SK-N-SH treated with all-trans-retinoic acid at 6 μM for 48 hours (cell line): ENCODE measurements at regions not wholly inside any gene's neighbourhood (a gene's known extent, or its start where the extent isn't known, plus 50 kb on each side); places are given as distances from the start of the nearest gene placed in this dataset.

Experiments used
- ATAC-seq: fragments of 200-7000 bp; cut with Tn5 transposase; 3 replicates; pipeline ENCODE4 v1.9.1; 2020; ENCODE audit warnings: mild to moderate bottlenecking, moderate library complexity
- BACH2 ChIP-seq: fragments of 250-450 bp; sonication (Bioruptor Pico); IDR thresholded peaks from 2 replicates; pipeline ENCODE4 v1.9.0; 2021; ENCODE audit warnings: mild to moderate bottlenecking, borderline replicate concordance
- CSDC2 ChIP-seq: fragments of 250-450 bp; sonication (Bioruptor Pico); IDR thresholded peaks from 2 replicates; pipeline ENCODE4 v1.5.0; 2020; ENCODE audit warnings: mild to moderate bottlenecking, moderate library complexity
- ESRRG ChIP-seq: fragments of 250-450 bp; sonication (Bioruptor Pico); IDR thresholded peaks from 2 replicates; pipeline ENCODE4 v1.6.1; 2021; ENCODE audit warnings: mild to moderate bottlenecking
- GLIS3 ChIP-seq: fragments of 250-450 bp; sonication (Bioruptor Pico); IDR thresholded peaks from 2 replicates; pipeline ENCODE4 v1.5.0; 2020; ENCODE audit warnings: mild to moderate bottlenecking, moderate library complexity
- OSR1 ChIP-seq: fragments of 250-450 bp; sonication (Bioruptor Pico); IDR thresholded peaks from 2 replicates; pipeline ENCODE4 v1.8.0; 2022; ENCODE audit warnings: moderate library complexity, mild to moderate bottlenecking, inconsistent platforms
- PPARA ChIP-seq: fragments of 250-450 bp; sonication (Bioruptor Pico); IDR thresholded peaks from 2 replicates; pipeline ENCODE4 v1.5.0; 2020; ENCODE audit warnings: mild to moderate bottlenecking, borderline replicate concordance
- RARB ChIP-seq: fragments of 250-450 bp; sonication (Bioruptor Pico); IDR thresholded peaks from 2 replicates; pipeline ENCODE4 v1.8.0; 2021; ENCODE audit warnings: mild to moderate bottlenecking, moderate library complexity
- SNAI2 ChIP-seq: fragments of 250-450 bp; sonication (Bioruptor Pico); IDR thresholded peaks from 2 replicates; pipeline ENCODE4 v1.5.0; 2020; ENCODE audit warnings: mild to moderate bottlenecking, moderate library complexity
- TCF4 ChIP-seq: fragments of 250-450 bp; sonication (Bioruptor Pico); IDR thresholded peaks from 2 replicates; pipeline ENCODE4 v1.8.0; 2021; ENCODE audit warnings: mild to moderate bottlenecking, moderate library complexity, borderline replicate concordance
- TOX ChIP-seq: fragments of 250-450 bp; sonication (Bioruptor Pico); IDR thresholded peaks from 2 replicates; pipeline ENCODE4 v1.8.0; 2021; ENCODE audit warnings: mild to moderate bottlenecking, moderate library complexity, borderline replicate concordance
- ZC3H10 ChIP-seq: fragments of 250-450 bp; sonication (Bioruptor Pico); IDR thresholded peaks from 2 replicates; pipeline ENCODE4 v1.5.1; 2021; ENCODE audit warnings: mild to moderate bottlenecking, moderate library complexity
- ZFP3 ChIP-seq: fragments of 250-450 bp; sonication (Bioruptor Pico); IDR thresholded peaks from 2 replicates; pipeline ENCODE4 v1.5.0; 2020; ENCODE audit warnings: mild to moderate bottlenecking, moderate library complexity
- ZFP30 ChIP-seq: fragments of 450-650 bp; formaldehyde crosslinking; IDR thresholded peaks from 2 replicates; pipeline ENCODE4 v1.5.0; 2022; ENCODE audit warnings: mild to moderate bottlenecking, moderate library complexity
- ZNF565 ChIP-seq: fragments of 450-650 bp; formaldehyde crosslinking; conservative IDR thresholded peaks from 2 replicates; pipeline ENCODE4 v1.5.0; 2020; ENCODE audit warnings: low read depth, mild to moderate bottlenecking, moderate library complexity
- ZNF70 ChIP-seq: fragments of 450-650 bp; formaldehyde crosslinking; IDR thresholded peaks from 2 replicates; pipeline ENCODE4 v1.5.0; 2020; ENCODE audit warnings: mild to moderate bottlenecking, moderate library complexity
- ZNF8 ChIP-seq: fragments of 450-650 bp; formaldehyde crosslinking; IDR thresholded peaks from 2 replicates; pipeline ENCODE4 v1.5.0; 2020; ENCODE audit warnings: mild to moderate bottlenecking, moderate library complexity
- TF ChIP-seq, protein P1 (sequence below): fragments of 250-450 bp; sonication (Bioruptor Pico); IDR thresholded peaks from 2 replicates; pipeline ENCODE4 v1.5.1; 2020; ENCODE audit warnings: low read depth, mild to moderate bottlenecking, moderate library complexity
- TF ChIP-seq, protein P2 (sequence below): fragments of 250-450 bp; sonication (Bioruptor Pico); IDR thresholded peaks from 2 replicates; pipeline ENCODE4 v1.8.0; 2020; ENCODE audit warnings: mild to moderate bottlenecking, moderate library complexity, borderline replicate concordance
- TF ChIP-seq, protein P3 (sequence below): fragments of 250-450 bp; sonication (Bioruptor Pico); IDR thresholded peaks from 2 replicates; pipeline ENCODE4 v1.5.1; 2021; ENCODE audit warnings: mild to moderate bottlenecking, moderate library complexity
- TF ChIP-seq, protein P4 (sequence below): fragments of 250-450 bp; sonication (Bioruptor Pico); IDR thresholded peaks from 2 replicates; pipeline ENCODE4 v1.5.0; 2020; ENCODE audit warnings: mild to moderate bottlenecking, moderate library complexity
- TF ChIP-seq, protein P5 (sequence below): fragments of 250-450 bp; sonication (Bioruptor Pico); IDR thresholded peaks from 2 replicates; pipeline ENCODE4 v1.8.0; 2021; ENCODE audit warnings: low read depth, mild to moderate bottlenecking, moderate library complexity, borderline replicate concordance

DNA sequence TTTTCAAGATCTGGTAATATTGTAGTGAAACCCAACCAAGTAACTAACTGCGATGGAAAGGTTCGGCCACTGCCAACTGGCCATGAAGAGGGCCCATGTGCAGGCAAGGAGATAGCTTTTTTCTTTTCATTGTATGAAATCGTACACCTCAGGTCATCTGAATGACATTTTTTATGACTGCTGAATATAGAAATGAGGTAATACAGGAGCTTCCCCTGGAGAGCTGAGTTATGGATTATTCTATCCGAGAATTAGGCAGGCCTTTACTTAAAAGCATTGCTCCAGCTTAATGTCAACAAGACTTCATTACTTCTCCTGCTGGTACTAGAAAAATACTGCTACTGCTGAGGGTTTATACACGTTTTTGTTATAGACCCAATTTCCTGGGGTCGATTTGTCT lies 1215.6 kb downstream of the EFNB2 start:
- no peak for ATAC-seq
- TF ChIP-seq, protein P1, sequence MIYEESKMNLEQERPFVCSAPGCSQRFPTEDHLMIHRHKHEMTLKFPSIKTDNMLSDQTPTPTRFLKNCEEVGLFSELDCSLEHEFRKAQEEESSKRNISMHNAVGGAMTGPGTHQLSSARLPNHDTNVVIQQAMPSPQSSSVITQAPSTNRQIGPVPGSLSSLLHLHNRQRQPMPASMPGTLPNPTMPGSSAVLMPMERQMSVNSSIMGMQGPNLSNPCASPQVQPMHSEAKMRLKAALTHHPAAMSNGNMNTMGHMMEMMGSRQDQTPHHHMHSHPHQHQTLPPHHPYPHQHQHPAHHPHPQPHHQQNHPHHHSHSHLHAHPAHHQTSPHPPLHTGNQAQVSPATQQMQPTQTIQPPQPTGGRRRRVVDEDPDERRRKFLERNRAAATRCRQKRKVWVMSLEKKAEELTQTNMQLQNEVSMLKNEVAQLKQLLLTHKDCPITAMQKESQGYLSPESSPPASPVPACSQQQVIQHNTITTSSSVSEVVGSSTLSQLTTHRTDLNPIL (CRISPR knock-in tag): no peak
- TF ChIP-seq BACH2 (CRISPR knock-in tag): no peak
- TF ChIP-seq, protein P2, sequence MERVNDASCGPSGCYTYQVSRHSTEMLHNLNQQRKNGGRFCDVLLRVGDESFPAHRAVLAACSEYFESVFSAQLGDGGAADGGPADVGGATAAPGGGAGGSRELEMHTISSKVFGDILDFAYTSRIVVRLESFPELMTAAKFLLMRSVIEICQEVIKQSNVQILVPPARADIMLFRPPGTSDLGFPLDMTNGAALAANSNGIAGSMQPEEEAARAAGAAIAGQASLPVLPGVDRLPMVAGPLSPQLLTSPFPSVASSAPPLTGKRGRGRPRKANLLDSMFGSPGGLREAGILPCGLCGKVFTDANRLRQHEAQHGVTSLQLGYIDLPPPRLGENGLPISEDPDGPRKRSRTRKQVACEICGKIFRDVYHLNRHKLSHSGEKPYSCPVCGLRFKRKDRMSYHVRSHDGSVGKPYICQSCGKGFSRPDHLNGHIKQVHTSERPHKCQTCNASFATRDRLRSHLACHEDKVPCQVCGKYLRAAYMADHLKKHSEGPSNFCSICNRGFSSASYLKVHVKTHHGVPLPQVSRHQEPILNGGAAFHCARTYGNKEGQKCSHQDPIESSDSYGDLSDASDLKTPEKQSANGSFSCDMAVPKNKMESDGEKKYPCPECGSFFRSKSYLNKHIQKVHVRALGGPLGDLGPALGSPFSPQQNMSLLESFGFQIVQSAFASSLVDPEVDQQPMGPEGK (CRISPR knock-in tag): no peak
- TF ChIP-seq OSR1 (CRISPR knock-in tag): no peak
- TF ChIP-seq CSDC2 (CRISPR knock-in tag): no peak
- no peak for TF ChIP-seq TCF4
- TF ChIP-seq PPARA (CRISPR knock-in tag): no peak
- TF ChIP-seq RARB (CRISPR knock-in tag): no peak
- no peak for TF ChIP-seq ZNF70 (CRISPR knock-in tag)
- TF ChIP-seq, protein P3, sequence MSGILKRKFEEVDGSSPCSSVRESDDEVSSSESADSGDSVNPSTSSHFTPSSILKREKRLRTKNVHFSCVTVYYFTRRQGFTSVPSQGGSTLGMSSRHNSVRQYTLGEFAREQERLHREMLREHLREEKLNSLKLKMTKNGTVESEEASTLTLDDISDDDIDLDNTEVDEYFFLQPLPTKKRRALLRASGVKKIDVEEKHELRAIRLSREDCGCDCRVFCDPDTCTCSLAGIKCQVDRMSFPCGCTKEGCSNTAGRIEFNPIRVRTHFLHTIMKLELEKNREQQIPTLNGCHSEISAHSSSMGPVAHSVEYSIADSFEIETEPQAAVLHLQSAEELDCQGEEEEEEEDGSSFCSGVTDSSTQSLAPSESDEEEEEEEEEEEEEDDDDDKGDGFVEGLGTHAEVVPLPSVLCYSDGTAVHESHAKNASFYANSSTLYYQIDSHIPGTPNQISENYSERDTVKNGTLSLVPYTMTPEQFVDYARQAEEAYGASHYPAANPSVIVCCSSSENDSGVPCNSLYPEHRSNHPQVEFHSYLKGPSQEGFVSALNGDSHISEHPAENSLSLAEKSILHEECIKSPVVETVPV (CRISPR knock-in tag): no peak
- TF ChIP-seq, protein P4, sequence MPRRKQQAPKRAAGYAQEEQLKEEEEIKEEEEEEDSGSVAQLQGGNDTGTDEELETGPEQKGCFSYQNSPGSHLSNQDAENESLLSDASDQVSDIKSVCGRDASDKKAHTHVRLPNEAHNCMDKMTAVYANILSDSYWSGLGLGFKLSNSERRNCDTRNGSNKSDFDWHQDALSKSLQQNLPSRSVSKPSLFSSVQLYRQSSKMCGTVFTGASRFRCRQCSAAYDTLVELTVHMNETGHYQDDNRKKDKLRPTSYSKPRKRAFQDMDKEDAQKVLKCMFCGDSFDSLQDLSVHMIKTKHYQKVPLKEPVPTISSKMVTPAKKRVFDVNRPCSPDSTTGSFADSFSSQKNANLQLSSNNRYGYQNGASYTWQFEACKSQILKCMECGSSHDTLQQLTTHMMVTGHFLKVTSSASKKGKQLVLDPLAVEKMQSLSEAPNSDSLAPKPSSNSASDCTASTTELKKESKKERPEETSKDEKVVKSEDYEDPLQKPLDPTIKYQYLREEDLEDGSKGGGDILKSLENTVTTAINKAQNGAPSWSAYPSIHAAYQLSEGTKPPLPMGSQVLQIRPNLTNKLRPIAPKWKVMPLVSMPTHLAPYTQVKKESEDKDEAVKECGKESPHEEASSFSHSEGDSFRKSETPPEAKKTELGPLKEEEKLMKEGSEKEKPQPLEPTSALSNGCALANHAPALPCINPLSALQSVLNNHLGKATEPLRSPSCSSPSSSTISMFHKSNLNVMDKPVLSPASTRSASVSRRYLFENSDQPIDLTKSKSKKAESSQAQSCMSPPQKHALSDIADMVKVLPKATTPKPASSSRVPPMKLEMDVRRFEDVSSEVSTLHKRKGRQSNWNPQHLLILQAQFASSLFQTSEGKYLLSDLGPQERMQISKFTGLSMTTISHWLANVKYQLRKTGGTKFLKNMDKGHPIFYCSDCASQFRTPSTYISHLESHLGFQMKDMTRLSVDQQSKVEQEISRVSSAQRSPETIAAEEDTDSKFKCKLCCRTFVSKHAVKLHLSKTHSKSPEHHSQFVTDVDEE (CRISPR knock-in tag): no peak
- no peak for TF ChIP-seq ZC3H10
- TF ChIP-seq ZFP3 (CRISPR knock-in tag): no peak
- TF ChIP-seq ZNF8 (CRISPR knock-in tag): no peak
- TF ChIP-seq TOX (CRISPR knock-in tag): no peak
- TF ChIP-seq ESRRG (CRISPR knock-in tag): no peak
- TF ChIP-seq SNAI2 (CRISPR knock-in tag): no peak
- no peak for TF ChIP-seq ZFP30 (CRISPR knock-in tag)
- TF ChIP-seq, protein P5, sequence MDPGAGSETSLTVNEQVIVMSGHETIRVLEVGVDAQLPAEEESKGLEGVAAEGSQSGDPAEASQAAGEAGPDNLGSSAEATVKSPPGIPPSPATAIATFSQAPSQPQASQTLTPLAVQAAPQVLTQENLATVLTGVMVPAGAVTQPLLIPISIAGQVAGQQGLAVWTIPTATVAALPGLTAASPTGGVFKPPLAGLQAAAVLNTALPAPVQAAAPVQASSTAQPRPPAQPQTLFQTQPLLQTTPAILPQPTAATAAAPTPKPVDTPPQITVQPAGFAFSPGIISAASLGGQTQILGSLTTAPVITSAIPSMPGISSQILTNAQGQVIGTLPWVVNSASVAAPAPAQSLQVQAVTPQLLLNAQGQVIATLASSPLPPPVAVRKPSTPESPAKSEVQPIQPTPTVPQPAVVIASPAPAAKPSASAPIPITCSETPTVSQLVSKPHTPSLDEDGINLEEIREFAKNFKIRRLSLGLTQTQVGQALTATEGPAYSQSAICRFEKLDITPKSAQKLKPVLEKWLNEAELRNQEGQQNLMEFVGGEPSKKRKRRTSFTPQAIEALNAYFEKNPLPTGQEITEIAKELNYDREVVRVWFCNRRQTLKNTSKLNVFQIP: no peak
- TF ChIP-seq ZNF565 (CRISPR knock-in tag): no peak

DNA sequence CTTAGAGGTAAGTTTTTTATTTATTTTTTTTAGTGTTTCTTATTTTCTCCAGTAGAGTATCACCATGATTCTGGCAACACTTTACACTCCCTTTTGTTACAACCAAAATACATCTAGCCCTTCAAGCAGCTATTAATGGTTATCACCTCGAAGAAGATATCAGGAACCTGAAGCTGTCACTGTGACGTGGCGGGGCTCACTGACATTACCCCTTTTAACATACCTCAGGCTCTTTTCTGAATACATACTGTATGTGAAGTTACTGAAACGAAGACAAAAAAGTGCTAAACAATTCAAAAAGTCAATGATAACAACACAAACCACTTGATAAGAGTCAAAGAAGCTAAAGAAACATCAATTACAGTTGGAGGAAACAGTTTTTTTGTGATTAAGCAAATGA lies 1218.7 kb downstream of the EFNB2 start:
- TF ChIP-seq, protein P2 (CRISPR knock-in tag): no peak
- TF ChIP-seq ZNF565 (CRISPR knock-in tag) (no peak), ZFP3 (CRISPR knock-in tag) (no peak), SNAI2 (CRISPR knock-in tag) (no peak), ESRRG (CRISPR knock-in tag) (no peak), RARB (CRISPR knock-in tag) (no peak), GLIS3 (no peak), TOX (CRISPR knock-in tag) (no peak), PPARA (CRISPR knock-in tag) (no peak), ZC3H10 (no peak), CSDC2 (CRISPR knock-in tag) (no peak)
- TF ChIP-seq, protein P5: no peak
- TF ChIP-seq, protein P3 (CRISPR knock-in tag): no peak
- no peak for ATAC-seq
